GM23338 (cell line): ENCODE measurements at regions not wholly inside any gene's neighbourhood (a gene's known extent, or its start where the extent isn't known, plus 50 kb on each side); places are given as distances from the start of the nearest gene placed in this dataset.
A peak's percentile ranks its signal among the peaks of the same experiment; 100 is the strongest.

Experiments
- ATAC-seq: fragments of 200-7000 bp; cut with Tn5 transposase; 3 replicates; pipeline ENCODE4 v1.9.1; 2020
- DNase-seq: peaks from one replicate; pipeline ENCODE4 v3.0.0-alpha.2; 2015; ENCODE audit warnings: low spot score
- H2AFZ ChIP-seq: fragments of 200-600 bp; sonication (generic); 2 replicates; pipeline ENCODE4 v1.8.0; 2016; ENCODE audit warnings: antibody characterized with exemption, mild to moderate bottlenecking, moderate library complexity
- H3F3A ChIP-seq: fragments of 200-600 bp; sonication (generic); replicated peaks from 2 replicates; pipeline ENCODE4 v1.8.0; 2017; ENCODE audit warnings: antibody characterized with exemption, mixed run types, low read depth
- H3K27ac ChIP-seq: fragments of 200-600 bp; sonication (generic); 2 replicates; pipeline ENCODE4 v1.6.1; 2016; ENCODE audit warnings: low read depth
- H3K27me3 ChIP-seq: fragments of 200-600 bp; sonication (generic); 2 replicates; pipeline ENCODE4 v1.8.0; 2016; ENCODE audit warnings: mild to moderate bottlenecking, mixed run types, moderate library complexity; ENCODE audit not compliant: insufficient read depth
- H3K36me3 ChIP-seq: fragments of 200-600 bp; sonication (generic); 2 replicates; pipeline ENCODE4 v1.8.0; 2016; ENCODE audit warnings: mild to moderate bottlenecking; ENCODE audit not compliant: insufficient read depth
- H3K4me1 ChIP-seq: fragments of 200-600 bp; sonication (generic); 2 replicates; pipeline ENCODE4 v1.8.0; 2016; ENCODE audit warnings: mild to moderate bottlenecking, moderate library complexity; ENCODE audit not compliant: insufficient read depth
- H3K4me2 ChIP-seq: fragments of 200-600 bp; sonication (generic); 2 replicates; pipeline ENCODE4 v1.7.1; 2017; ENCODE audit warnings: mixed run types
- H3K4me3 ChIP-seq: fragments of 200-600 bp; sonication (generic); 2 replicates; pipeline ENCODE4 v1.6.1; 2016; ENCODE audit warnings: mixed run types
- H3K79me2 ChIP-seq: fragments of 200-600 bp; sonication (generic); replicated peaks from 2 replicates; pipeline ENCODE4 v1.8.0; 2017; ENCODE audit warnings: mild to moderate bottlenecking; ENCODE audit not compliant: insufficient read depth
- H3K9me2 ChIP-seq: fragments of 200-600 bp; sonication (generic); 2 replicates; pipeline ENCODE4 v1.8.0; 2017; ENCODE audit not compliant: insufficient read depth
- H4K20me1 ChIP-seq: fragments of 200-600 bp; sonication (generic); replicated peaks from 2 replicates; pipeline ENCODE4 v1.8.0; 2017; ENCODE audit warnings: mild to moderate bottlenecking; ENCODE audit not compliant: insufficient read depth
- H3K27ac Mint-ChIP-seq: 2 replicates; pipeline ENCODE4 v1.8.0; 2020; ENCODE audit warnings: inconsistent platforms, mild to moderate bottlenecking, moderate library complexity, mixed read lengths
- H3K27me3 Mint-ChIP-seq: 3 replicates; pipeline ENCODE4 v1.8.0; 2022; ENCODE audit warnings: low read depth, mild to moderate bottlenecking, moderate library complexity, mixed read lengths, inconsistent platforms; ENCODE audit not compliant: insufficient read depth, poor library complexity
- H3K36me3 Mint-ChIP-seq: 3 replicates; pipeline ENCODE4 v1.8.0; 2021; ENCODE audit warnings: low read depth, mild to moderate bottlenecking, inconsistent platforms, moderate library complexity, mixed read lengths
- H3K4me1 Mint-ChIP-seq: 3 replicates; pipeline ENCODE4 v1.8.0; 2020; ENCODE audit warnings: mild to moderate bottlenecking, inconsistent platforms, mixed read lengths
- H3K4me3 Mint-ChIP-seq: 3 replicates; pipeline ENCODE4 v1.8.0; 2021; ENCODE audit warnings: moderate library complexity, mild to moderate bottlenecking, inconsistent platforms, mixed read lengths
- H3K9me3 Mint-ChIP-seq: 3 replicates; pipeline ENCODE4 v1.8.0; 2020; ENCODE audit warnings: moderate library complexity, mild to moderate bottlenecking, inconsistent platforms, mixed read lengths
- CREB1 ChIP-seq: fragments of 250-450 bp; sonication (Bioruptor Pico); IDR thresholded peaks from 2 replicates; pipeline ENCODE4 v1.5.0; 2020; ENCODE audit warnings: low read depth, mild to moderate bottlenecking, moderate library complexity
- CTCF ChIP-seq, 2 experiments: fragments of 200-600 bp in 1 of 2; sonication (generic) in 1 of 2; conservative IDR thresholded peaks; 2 replicates each; pipeline versions ENCODE4 v1.5.1 to v1.6.1; 2016 to 2017; ENCODE audit warnings: antibody characterized with exemption in 2 of 2, low read depth in 2 of 2, mild to moderate bottlenecking in 2 of 2, moderate library complexity in 1 of 2
- ETS1 ChIP-seq: IDR thresholded peaks from 2 replicates; pipeline ENCODE4 v1.6.1; 2016; ENCODE audit warnings: antibody characterized with exemption
- EZH2 ChIP-seq: fragments of 200-600 bp; sonication (generic); IDR thresholded peaks from one replicate; pipeline ENCODE4 v1.8.0; 2017; ENCODE audit warnings: antibody characterized with exemption, mild to moderate bottlenecking, low read depth; ENCODE audit not compliant: unreplicated experiment
- EZH2phosphoT487 ChIP-seq: fragments of 200-600 bp; sonication (generic); IDR thresholded peaks from one replicate; pipeline ENCODE4 v1.8.1; 2018; ENCODE audit warnings: antibody characterized with exemption; ENCODE audit not compliant: unreplicated experiment
- JUNB ChIP-seq: IDR thresholded peaks from one replicate; pipeline ENCODE4 v1.6.1; 2016; ENCODE audit warnings: antibody characterized with exemption; ENCODE audit not compliant: unreplicated experiment
- NANOG ChIP-seq: IDR thresholded peaks from 2 replicates; pipeline ENCODE4 v1.6.1; 2016; ENCODE audit warnings: antibody characterized with exemption, borderline replicate concordance
- POLR2AphosphoS5 ChIP-seq: IDR thresholded peaks from 2 replicates; pipeline ENCODE4 v1.6.1; 2016; ENCODE audit warnings: antibody characterized with exemption, low read depth
- REST ChIP-seq: IDR thresholded peaks from one replicate; pipeline ENCODE4 v1.6.1; 2018; ENCODE audit warnings: antibody characterized with exemption; ENCODE audit not compliant: unreplicated experiment
- STAT1 ChIP-seq: IDR thresholded peaks from one replicate; pipeline ENCODE4 v1.6.1; 2016; ENCODE audit warnings: antibody characterized with exemption; ENCODE audit not compliant: unreplicated experiment
- ZNF114 ChIP-seq: fragments of 250-450 bp; sonication (Bioruptor Pico); IDR thresholded peaks from 2 replicates; pipeline ENCODE4 v1.5.0; 2020; ENCODE audit warnings: mild to moderate bottlenecking, moderate library complexity
- ZNF331 ChIP-seq: fragments of 250-450 bp; sonication (Bioruptor Pico); IDR thresholded peaks from 2 replicates; pipeline ENCODE4 v1.5.0; 2020; ENCODE audit warnings: low read depth, mild to moderate bottlenecking, moderate library complexity
- ZNF462 ChIP-seq: fragments of 250-450 bp; sonication (Bioruptor Pico); IDR thresholded peaks from 2 replicates; pipeline ENCODE4 v1.5.0; 2020; ENCODE audit warnings: mild to moderate bottlenecking, moderate library complexity

- peaks cover 9% of the 10 kb centered on the region for H3K4me1 ChIP-seq
These were observed 2117.6 kb downstream of the MAT2B start for GRCh38 chr5:165622864-165623536.

More at GRCh38 chr5:165622864-165623536, 2117.6 kb downstream of the MAT2B start:
- peaks cover 5% of the 10 kb centered on the region; the same call in 1 of the 2 replicates for H3K9me2 ChIP-seq
- peaks cover 4% of the 10 kb centered on the region for H3K4me1 Mint-ChIP-seq
- peaks cover 12% of the 10 kb centered on the region; the same call in 1 of the 3 replicates for H3K36me3 Mint-ChIP-seq
- H4K20me1 ChIP-seq = no peaks in the 10 kb centered on the region
- TF ChIP-seq NANOG (no peak), ETS1 (no peak), ZNF114 (CRISPR knock-in tag) (no peak), ZNF462 (CRISPR knock-in tag) (no peak), JUNB (no peak), CREB1 (CRISPR knock-in tag) (no peak), REST (no peak), CTCF (conservative IDR thresholded peaks at IDR 0.05; ENCODE audit: low read depth in 2 of 2) (no peak), EZH2 (no peak), EZH2phosphoT487 (no peak), STAT1 (no peak), POLR2AphosphoS5 (no peak), ZNF331 (CRISPR knock-in tag) (no peak)
- H3K79me2 ChIP-seq = no peaks in the 10 kb centered on the region
- H3K4me3 Mint-ChIP-seq = no peak overlapping the region
- no peak overlapping the region for H3K27ac ChIP-seq
- no peak overlapping the region for H3K27ac Mint-ChIP-seq
- peak overlapping the region; percentile 85; the same call in 1 of the 2 replicates for H2AFZ ChIP-seq
- no peaks in the 10 kb centered on the region for H3K27me3 ChIP-seq
- no peak overlapping the region for H3K4me2 ChIP-seq
- H3K36me3 ChIP-seq = no peaks in the 10 kb centered on the region
- no peaks in the 10 kb centered on the region for H3F3A ChIP-seq
- peaks cover 6% of the 10 kb centered on the region; the same call in 2 of the 3 replicates for H3K9me3 Mint-ChIP-seq
- no peaks in the 10 kb centered on the region for H3K27me3 Mint-ChIP-seq
- DNase-seq (no peak), ATAC-seq (no peak)
- no peak overlapping the region for H3K4me3 ChIP-seq
